Vagina (tissue), 2 donors: ENCODE measurements at regions not wholly inside any gene's neighbourhood (a gene's known extent, or its start where the extent isn't known, plus 50 kb on each side); places are given as distances from the start of the nearest gene placed in this dataset.

Experiments used
- POLR2A ChIP-seq, 2 donors: fragments of 450-650 bp; IDR thresholded peaks; one replicate each; pipeline ENCODE4 v1.6.1; 2017; ENCODE audit warnings: antibody characterized with exemption in 2 of 2, mild to moderate bottlenecking in 2 of 2, moderate library complexity in 2 of 2
- TF ChIP-seq, protein P1 (sequence below), 3 experiments: fragments of 450-650 bp in 2 of 3; fragments of 200-600 bp in 1 of 3; sonication (generic) in 1 of 3; IDR thresholded peaks; one replicate each; pipeline ENCODE4 v1.5.1; 2017 to 2019; ENCODE audit warnings: antibody characterized with exemption in 3 of 3, mild to moderate bottlenecking in 2 of 3, moderate library complexity in 2 of 3

DNA sequence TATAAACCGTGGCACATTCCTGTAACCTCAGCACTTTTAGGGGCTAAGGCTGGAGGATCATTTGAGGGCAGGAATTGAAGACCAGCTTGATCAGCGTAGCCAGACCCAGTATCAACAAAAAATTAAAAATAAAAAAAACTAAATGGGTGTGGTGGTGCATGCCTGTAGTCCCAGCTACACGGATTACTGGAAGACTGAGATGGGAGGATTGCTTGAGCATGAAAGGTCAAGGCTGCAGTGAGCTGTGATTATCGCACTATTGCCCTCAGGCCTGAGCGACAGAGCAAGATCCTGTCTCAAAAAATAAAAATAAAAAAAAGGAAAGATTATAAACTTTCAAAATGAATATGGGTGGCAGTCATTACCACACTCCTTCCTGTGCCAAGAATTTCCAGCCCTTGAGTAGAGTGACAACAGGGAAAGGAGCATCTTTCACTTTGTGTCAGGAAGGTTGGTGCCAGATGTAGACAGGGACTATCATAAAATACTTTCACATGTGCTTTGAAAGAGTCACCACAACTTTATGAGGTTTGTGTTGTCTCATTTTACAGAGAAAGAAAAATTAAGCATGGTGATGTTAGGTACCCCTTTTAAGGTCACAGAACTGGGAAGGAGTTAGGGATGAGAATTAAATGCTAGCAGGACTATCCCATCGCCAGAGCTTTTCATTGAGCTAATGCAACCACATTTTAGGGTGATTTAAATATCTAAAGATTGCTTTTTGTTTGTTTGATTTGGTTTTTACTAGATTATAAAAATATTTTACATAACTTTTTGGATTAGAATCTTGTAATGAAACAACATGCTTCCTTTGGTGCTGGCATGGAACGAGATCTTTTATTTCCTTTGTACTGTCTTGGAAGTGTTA is 1617.4 kb upstream of the ACVR2A start:
- TF ChIP-seq, protein P1, sequence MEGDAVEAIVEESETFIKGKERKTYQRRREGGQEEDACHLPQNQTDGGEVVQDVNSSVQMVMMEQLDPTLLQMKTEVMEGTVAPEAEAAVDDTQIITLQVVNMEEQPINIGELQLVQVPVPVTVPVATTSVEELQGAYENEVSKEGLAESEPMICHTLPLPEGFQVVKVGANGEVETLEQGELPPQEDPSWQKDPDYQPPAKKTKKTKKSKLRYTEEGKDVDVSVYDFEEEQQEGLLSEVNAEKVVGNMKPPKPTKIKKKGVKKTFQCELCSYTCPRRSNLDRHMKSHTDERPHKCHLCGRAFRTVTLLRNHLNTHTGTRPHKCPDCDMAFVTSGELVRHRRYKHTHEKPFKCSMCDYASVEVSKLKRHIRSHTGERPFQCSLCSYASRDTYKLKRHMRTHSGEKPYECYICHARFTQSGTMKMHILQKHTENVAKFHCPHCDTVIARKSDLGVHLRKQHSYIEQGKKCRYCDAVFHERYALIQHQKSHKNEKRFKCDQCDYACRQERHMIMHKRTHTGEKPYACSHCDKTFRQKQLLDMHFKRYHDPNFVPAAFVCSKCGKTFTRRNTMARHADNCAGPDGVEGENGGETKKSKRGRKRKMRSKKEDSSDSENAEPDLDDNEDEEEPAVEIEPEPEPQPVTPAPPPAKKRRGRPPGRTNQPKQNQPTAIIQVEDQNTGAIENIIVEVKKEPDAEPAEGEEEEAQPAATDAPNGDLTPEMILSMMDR (IDR thresholded peaks at IDR 0.05): no peak
- no peak for TF ChIP-seq POLR2A (IDR thresholded peaks at IDR 0.05)
